Kidney (tissue), 13 donors: ENCODE measurements at regions not wholly inside any gene's neighbourhood (a gene's known extent, or its start where the extent isn't known, plus 50 kb on each side); places are given as distances from the start of the nearest gene placed in this dataset.

Source experiments
- DNase-seq, 5 donors: peaks; one replicate each; pipeline ENCODE4 v3.0.0-alpha.2; 2013 to 2020
- FAIRE-seq: peaks from 2 replicates; lab custom pipeline; 2012; peaks lifted over from hg19 to GRCh38; lab: Jason Lieb, UNC
- H3K27ac ChIP-seq, 2 donors: one replicate each; pipeline ENCODE4 v1.7.0; 2013; ENCODE audit warnings: low read depth in 2 of 2, low read length in 2 of 2, inconsistent platforms in 1 of 2
- H3K27me3 ChIP-seq: one replicate; pipeline ENCODE4 v1.7.1; 2013; ENCODE audit warnings: low read length, inconsistent platforms; ENCODE audit not compliant: control insufficient read depth, insufficient read depth
- H3K36me3 ChIP-seq, 3 donors: one replicate each; pipeline versions ENCODE4 v1.7.0 to v1.7.1; 2013; ENCODE audit warnings: low read length in 3 of 3, control low read depth in 1 of 3, inconsistent platforms in 1 of 3; ENCODE audit not compliant: insufficient read depth in 3 of 3, control insufficient read depth in 2 of 3
- H3K4me1 ChIP-seq, 3 donors: one replicate each; pipeline versions ENCODE4 v1.7.0 to v1.7.1; 2013; ENCODE audit warnings: low read length in 3 of 3, inconsistent platforms in 1 of 3, low read depth in 1 of 3; ENCODE audit not compliant: control insufficient read depth in 2 of 3, insufficient read depth in 2 of 3
- H3K4me3 ChIP-seq, 3 donors: one replicate each; pipeline versions ENCODE4 v1.7.0 to v1.8.1; 2013; ENCODE audit warnings: low read length in 3 of 3, control low read depth in 1 of 3, inconsistent platforms in 1 of 3
- H3K9ac ChIP-seq, 3 donors: one replicate each; pipeline versions ENCODE4 v1.7.0 to v1.7.1; 2013; ENCODE audit warnings: low read length in 3 of 3, control low read depth in 1 of 3, inconsistent platforms in 1 of 3
- H3K9me3 ChIP-seq, 3 donors: one replicate each; pipeline versions ENCODE4 v1.7.0 to v1.7.1; 2013; ENCODE audit warnings: low read length in 3 of 3, control low read depth in 1 of 3, inconsistent platforms in 1 of 3; ENCODE audit not compliant: control insufficient read depth in 2 of 3, insufficient read depth in 1 of 3
- intact Hi-C: fragments of 100-400 bp; cut with DNase I; formaldehyde crosslinking; loops from one replicate; pipeline ENCODE4 v1.11.1; 2022
- TF ChIP-seq, protein P1 (sequence below): IDR thresholded peaks from 3 replicates; pipeline ENCODE4 v1.5.1; 2012; ENCODE audit warnings: mild to moderate bottlenecking, moderate library complexity, borderline replicate concordance; ENCODE audit not compliant: insufficient read depth; ENCODE audit errors: extremely low read depth
- donor health status: control.
- donor health status: control.
- donor health status: control.
- donor health status: control.
- donor health status: control.
- donor health status: DM: yes; HTN: yes; CAD: no.
- donor health status: Normal renal cell carcinoma (clear cell type).

- Histone ChIP-seq H3K27me3 (no peaks in the 10 kb centered on the region), H3K4me3 (no peak overlapping the region), H3K27ac (no peak overlapping the region), H3K9ac (no peak overlapping the region), H3K4me1 (no peaks in the 10 kb centered on the region), H3K36me3 (no peaks in the 10 kb centered on the region), H3K9me3 (no peaks in the 10 kb centered on the region)
- DNase-seq, result no peak
- FAIRE-seq, result no peak
- intact Hi-C loops, result no loop called here
- TF ChIP-seq, protein P1, sequence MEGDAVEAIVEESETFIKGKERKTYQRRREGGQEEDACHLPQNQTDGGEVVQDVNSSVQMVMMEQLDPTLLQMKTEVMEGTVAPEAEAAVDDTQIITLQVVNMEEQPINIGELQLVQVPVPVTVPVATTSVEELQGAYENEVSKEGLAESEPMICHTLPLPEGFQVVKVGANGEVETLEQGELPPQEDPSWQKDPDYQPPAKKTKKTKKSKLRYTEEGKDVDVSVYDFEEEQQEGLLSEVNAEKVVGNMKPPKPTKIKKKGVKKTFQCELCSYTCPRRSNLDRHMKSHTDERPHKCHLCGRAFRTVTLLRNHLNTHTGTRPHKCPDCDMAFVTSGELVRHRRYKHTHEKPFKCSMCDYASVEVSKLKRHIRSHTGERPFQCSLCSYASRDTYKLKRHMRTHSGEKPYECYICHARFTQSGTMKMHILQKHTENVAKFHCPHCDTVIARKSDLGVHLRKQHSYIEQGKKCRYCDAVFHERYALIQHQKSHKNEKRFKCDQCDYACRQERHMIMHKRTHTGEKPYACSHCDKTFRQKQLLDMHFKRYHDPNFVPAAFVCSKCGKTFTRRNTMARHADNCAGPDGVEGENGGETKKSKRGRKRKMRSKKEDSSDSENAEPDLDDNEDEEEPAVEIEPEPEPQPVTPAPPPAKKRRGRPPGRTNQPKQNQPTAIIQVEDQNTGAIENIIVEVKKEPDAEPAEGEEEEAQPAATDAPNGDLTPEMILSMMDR, result no peak
These were observed 145.5 kb upstream of the ZFHX3 start for GRCh38 chr16:73193464-73193863.

- H3K27ac ChIP-seq, result no peak overlapping the region
- intact Hi-C loops, result no loop called here
- H3K4me3 ChIP-seq, result no peak overlapping the region
- no peak for FAIRE-seq
- H3K9me3 ChIP-seq, result no peaks in the 10 kb centered on the region
- DNase-seq, result peak in 3 of 5 donors; percentile 35 to 51 (median 39)
- H3K9ac ChIP-seq, result no peak overlapping the region
- H3K27me3 ChIP-seq, result no peaks in the 10 kb centered on the region
- no peaks in the 10 kb centered on the region for H3K4me1 ChIP-seq
- H3K36me3 ChIP-seq, result no peaks in the 10 kb centered on the region
- TF ChIP-seq, protein P1, result no peak
These were observed 144.4 kb upstream of the ZFHX3 start for GRCh38 chr16:73192232-73192894.

DNA sequence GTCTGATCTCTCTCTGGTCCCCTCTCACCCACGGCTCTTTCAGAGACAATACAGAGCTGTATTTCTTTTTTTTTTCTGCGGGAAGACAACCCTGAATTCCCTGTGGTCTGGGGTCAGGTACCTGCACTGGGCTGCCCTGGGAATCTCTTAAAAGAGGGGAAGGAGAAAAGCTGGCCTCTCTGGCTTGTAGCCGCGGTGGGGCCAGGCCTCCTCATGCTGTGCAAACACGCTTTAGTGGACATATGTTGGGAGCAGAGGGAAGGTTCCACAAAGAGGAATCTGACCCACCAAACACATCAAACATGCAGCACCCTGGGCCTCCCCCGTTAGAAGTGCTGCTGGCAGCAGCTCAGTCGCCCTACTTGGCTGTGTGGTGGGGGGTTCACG lies 143.7 kb upstream of the ZFHX3 start:
- intact Hi-C loops, result no loop called here
- no peak overlapping the region for H3K27ac ChIP-seq
- no peaks in the 10 kb centered on the region for H3K4me1 ChIP-seq
- TF ChIP-seq, protein P1, result no peak
- no peaks in the 10 kb centered on the region for H3K36me3 ChIP-seq
- DNase-seq (peak in 1 of 5 donors; percentile 12), FAIRE-seq (no peak)
- no peak overlapping the region for H3K4me3 ChIP-seq
- no peaks in the 10 kb centered on the region for H3K9me3 ChIP-seq
- no peak overlapping the region for H3K9ac ChIP-seq
- H3K27me3 ChIP-seq, result no peaks in the 10 kb centered on the region
